ENCODE measurements at regions not wholly inside any gene's neighbourhood (a gene's known extent, or its start where the extent isn't known, plus 50 kb on each side); places are given as distances from the start of the nearest gene placed in this dataset.
A peak's percentile ranks its signal among the peaks of the same experiment; 100 is the strongest.

- DNase-seq (ENCODE audit: low spot score) (no peak), ATAC-seq (no peak)
- 0 out of 2 replicates have a peak, but pooled peaks have one; percentile 0 for TF ChIP-seq CREB1 (CRISPR knock-in tag; IDR thresholded peaks at IDR 0.05; ENCODE audit: low read depth)
- no peak for TF ChIP-seq ZNF114 (CRISPR knock-in tag; IDR thresholded peaks at IDR 0.05)
- TF ChIP-seq ETS1 (IDR thresholded peaks at IDR 0.05) = no peak
- 0 out of 2 replicates have a peak, but pooled peaks have one; percentile 43 for TF ChIP-seq ZNF462 (CRISPR knock-in tag; IDR thresholded peaks at IDR 0.05)
- TF ChIP-seq EZH2 (IDR thresholded peaks at IDR 0.05; ENCODE audit: low read depth, unreplicated experiment) = no peak
- Histone ChIP-seq H3K36me3 (ENCODE audit: insufficient read depth) (no peaks in the 10 kb centered on the region), H3K4me2 (peak overlapping the region; percentile 78), H3K9me2 (ENCODE audit: insufficient read depth) (no peaks in the 10 kb centered on the region), H3K79me2 (replicated peaks; ENCODE audit: insufficient read depth) (no peaks in the 10 kb centered on the region), H3F3A (replicated peaks; ENCODE audit: low read depth) (peaks cover 6% of the 10 kb centered on the region; the same call in 1 of the 2 replicates), H3K4me3 (peak overlapping the region; percentile 45; the same call in 1 of the 2 replicates), H4K20me1 (replicated peaks; ENCODE audit: insufficient read depth) (no peaks in the 10 kb centered on the region), H3K4me1 (ENCODE audit: insufficient read depth) (peaks cover 34% of the 10 kb centered on the region), H2AFZ (peak overlapping the region; percentile 76), H3K27ac (ENCODE audit: low read depth) (no peak overlapping the region), H3K27me3 (ENCODE audit: insufficient read depth) (no peaks in the 10 kb centered on the region; the same call in 1 of the 2 replicates)
- Mint-ChIP-seq H3K4me1 (peaks cover 44% of the 10 kb centered on the region), H3K36me3 (ENCODE audit: low read depth) (no peaks in the 10 kb centered on the region; the same call in 2 of the 3 replicates), H3K4me3 (peak overlapping the region; percentile 57), H3K9me3 (no peaks in the 10 kb centered on the region), H3K27me3 (ENCODE audit: insufficient read depth, low read depth, poor library complexity) (peaks cover 13% of the 10 kb centered on the region), H3K27ac (no peak overlapping the region; the same call in 1 of the 2 replicates)
These were observed 137.1 kb downstream of the LY86 start for GRCh38 chr6:6725468-6726209.
